Vagina (tissue), 2 donors: ENCODE measurements at regions not wholly inside any gene's neighbourhood (a gene's known extent, or its start where the extent isn't known, plus 50 kb on each side); places are given as distances from the start of the nearest gene placed in this dataset.

Experiments used
- CTCF ChIP-seq, 3 experiments: fragments of 450-650 bp in 2 of 3; fragments of 200-600 bp in 1 of 3; sonication (generic) in 1 of 3; IDR thresholded peaks; one replicate each; pipeline ENCODE4 v1.5.1; 2017 to 2019; ENCODE audit warnings: antibody characterized with exemption in 3 of 3, mild to moderate bottlenecking in 2 of 3, moderate library complexity in 2 of 3
- POLR2A ChIP-seq, 2 donors: fragments of 450-650 bp; IDR thresholded peaks; one replicate each; pipeline ENCODE4 v1.6.1; 2017; ENCODE audit warnings: antibody characterized with exemption in 2 of 2, mild to moderate bottlenecking in 2 of 2, moderate library complexity in 2 of 2
- POLR2AphosphoS5 ChIP-seq, 2 donors: sonication (generic); formaldehyde crosslinking; IDR thresholded peaks; one replicate each; pipeline ENCODE4 v1.9.0; 2017; ENCODE audit warnings: antibody characterized with exemption in 2 of 2, mild to moderate bottlenecking in 2 of 2, low read depth in 1 of 2; ENCODE audit not compliant: insufficient read depth in 1 of 2

DNA sequence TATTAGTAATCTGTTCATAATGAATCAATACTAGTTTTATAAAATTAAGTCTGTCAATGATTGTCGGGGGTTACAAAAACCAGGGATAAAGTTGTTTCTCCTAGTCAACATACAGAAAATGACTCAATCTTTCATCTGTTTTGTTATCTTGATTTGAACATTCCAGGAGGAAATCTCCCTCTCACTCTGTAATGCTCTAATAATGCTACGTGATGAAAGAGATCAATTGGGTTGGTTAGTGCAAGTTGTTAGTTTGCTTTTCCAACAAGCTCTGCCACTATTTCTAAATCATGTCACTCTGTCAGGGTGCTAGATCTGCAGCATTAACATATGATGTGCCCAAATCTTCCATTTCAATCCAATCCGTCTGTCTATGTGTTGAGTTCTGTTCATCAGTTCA lies 379.5 kb upstream of the GJE1 start:
- TF ChIP-seq POLR2A (IDR thresholded peaks at IDR 0.05) (no peak), CTCF (IDR thresholded peaks at IDR 0.05) (no peak), POLR2AphosphoS5 (IDR thresholded peaks at IDR 0.05; ENCODE audit: insufficient read depth in 1 of 2, low read depth in 1 of 2) (no peak)
